Keratinocyte (primary cell): ENCODE measurements at regions not wholly inside any gene's neighbourhood (a gene's known extent, or its start where the extent isn't known, plus 50 kb on each side); places are given as distances from the start of the nearest gene placed in this dataset.

Experiments
- CTCF ChIP-seq, 3 experiments: IDR thresholded peaks in 1 of 3; conservative IDR thresholded peaks in 1 of 3; optimal IDR thresholded peaks in 1 of 3; 2 replicates in 2 of 3; 3 replicates in 1 of 3; pipeline versions ENCODE3 to v1.5.1; 2011; ENCODE audit warnings: low read length in 3 of 3, mild to moderate bottlenecking in 3 of 3, moderate library complexity in 2 of 3, control low read depth in 1 of 3, inconsistent platforms in 1 of 3; ENCODE audit not compliant: insufficient read depth in 2 of 3; ENCODE audit errors: extremely low read depth in 1 of 3
- EZH2 ChIP-seq: IDR thresholded peaks from one replicate; pipeline ENCODE4 v1.6.1; 2012; ENCODE audit warnings: inconsistent platforms, mild to moderate bottlenecking, low read length, moderate library complexity

GRCh38 chr5:121109817-121110216 lies 645.7 kb downstream of the PRR16 start:
- TF ChIP-seq CTCF (optimal IDR thresholded peaks at IDR 0.05 in 1 of 3, IDR thresholded peaks at IDR 0.05 in 1 of 3, conservative IDR thresholded peaks at IDR 0.05 in 1 of 3; ENCODE audit: extremely low read depth in 1 of 3, insufficient read depth in 2 of 3, low read length in 3 of 3) (no peak), EZH2 (no peak)
